Activated naive CD4-positive, alpha-beta T cell treated with anti-CD3 and anti-CD28 coated beads, Interleukin-2, amount 50 U/mL, for 72 hours (primary cell): ENCODE measurements at regions not wholly inside any gene's neighbourhood (a gene's known extent, or its start where the extent isn't known, plus 50 kb on each side); places are given as distances from the start of the nearest gene placed in this dataset.

Experiments
- ATAC-seq, 2 donors: fragments of 150-1000 bp; cut with Tn5 transposase; 2 replicates each; pipeline ENCODE4 v1.10.0; 2021; ENCODE audit warnings: mild to moderate bottlenecking in 2 of 2, moderate library complexity in 2 of 2
- DNase-seq, 2 donors: peaks; one replicate each; pipeline ENCODE4 v3.0.0; 2021 to 2022; ENCODE audit warnings: low spot score in 2 of 2
- H3K27ac Mint-ChIP-seq, 2 donors: one replicate each; pipeline ENCODE4 v1.8.0; 2022; ENCODE audit warnings: mild to moderate bottlenecking in 2 of 2, mixed read lengths in 2 of 2
- H3K36me3 Mint-ChIP-seq, 2 donors: one replicate each; pipeline ENCODE4 v1.8.0; 2022; ENCODE audit warnings: mixed read lengths in 2 of 2
- H3K9me3 Mint-ChIP-seq, 2 donors: one replicate each; pipeline ENCODE4 v1.8.0; 2022; ENCODE audit warnings: mixed read lengths in 2 of 2

DNA sequence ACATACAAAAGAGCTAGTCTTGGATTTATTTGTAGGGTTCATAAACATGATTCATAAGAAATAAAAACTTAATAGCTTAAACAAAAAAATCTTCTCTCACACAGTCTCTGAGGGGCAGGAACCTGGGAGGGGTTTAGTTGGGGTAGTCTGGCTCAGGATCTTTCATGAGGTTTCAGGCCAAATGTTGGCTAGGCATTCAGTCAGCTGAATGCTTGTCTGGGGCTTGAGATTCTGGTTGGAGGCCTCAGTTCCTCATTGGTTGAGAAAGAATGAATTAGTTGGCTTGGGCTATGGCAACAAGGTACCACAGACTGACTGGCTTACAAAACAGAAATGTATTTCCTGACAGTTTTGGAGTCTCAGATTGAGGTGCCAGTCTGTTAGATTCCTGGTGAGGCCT is 74.3 kb downstream of the ANKRD7 start:
- DNase-seq (no peak), ATAC-seq (no peak)
- H3K9me3 Mint-ChIP-seq: peaks cover 0 to 4% of the 10 kb centered on the region in 2 donors
- no peaks in the 10 kb centered on the region for H3K36me3 Mint-ChIP-seq
- H3K27ac Mint-ChIP-seq: no peak overlapping the region

DNA sequence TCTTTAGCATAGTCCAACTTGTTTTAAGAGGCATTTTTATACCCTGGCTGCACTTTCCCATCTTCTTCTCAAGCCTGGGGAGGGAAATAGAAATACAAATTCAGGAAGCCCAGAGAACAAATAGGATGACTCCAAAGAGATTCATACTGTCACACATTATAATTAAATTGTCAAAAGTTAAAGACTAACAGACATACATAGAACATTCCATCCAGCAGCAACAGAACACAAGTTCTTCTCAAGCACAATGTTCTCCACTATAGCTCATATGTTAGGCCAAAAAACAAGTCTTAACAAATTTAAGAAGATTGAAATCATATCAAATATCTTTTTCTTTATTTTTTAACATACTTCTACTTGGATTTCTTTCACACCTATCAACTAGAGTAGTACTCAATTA is 75.7 kb downstream of the ANKRD7 start:
- Mint-ChIP-seq H3K36me3 (no peaks in the 10 kb centered on the region), H3K9me3 (peaks cover 0 to 4% of the 10 kb centered on the region in 2 donors), H3K27ac (no peak overlapping the region)
- ATAC-seq: no peak
- DNase-seq: no peak

DNA sequence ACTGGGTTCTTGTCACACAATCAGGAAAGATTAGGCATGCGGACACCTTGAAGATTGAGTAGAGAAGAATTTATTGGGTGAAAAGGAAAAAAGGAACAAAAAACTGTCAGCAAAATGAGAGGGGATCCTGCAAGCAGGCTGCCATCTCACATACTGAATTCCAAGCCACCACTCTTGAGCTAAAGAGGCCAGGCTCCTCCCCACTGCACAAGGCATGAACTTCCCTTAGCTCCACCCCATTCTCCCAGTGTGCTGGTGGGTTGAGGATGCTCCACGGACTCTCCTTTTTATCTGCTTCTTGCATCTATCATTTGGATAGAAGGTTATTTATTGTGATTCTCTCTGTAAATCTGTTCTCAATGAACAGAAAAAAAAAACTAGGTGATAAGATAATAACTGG is 79.6 kb downstream of the ANKRD7 start:
- DNase-seq (no peak), ATAC-seq (no peak)
- no peak overlapping the region for H3K27ac Mint-ChIP-seq
- peaks cover 0 to 6% of the 10 kb centered on the region in 2 donors for H3K9me3 Mint-ChIP-seq
- no peaks in the 10 kb centered on the region for H3K36me3 Mint-ChIP-seq

DNA sequence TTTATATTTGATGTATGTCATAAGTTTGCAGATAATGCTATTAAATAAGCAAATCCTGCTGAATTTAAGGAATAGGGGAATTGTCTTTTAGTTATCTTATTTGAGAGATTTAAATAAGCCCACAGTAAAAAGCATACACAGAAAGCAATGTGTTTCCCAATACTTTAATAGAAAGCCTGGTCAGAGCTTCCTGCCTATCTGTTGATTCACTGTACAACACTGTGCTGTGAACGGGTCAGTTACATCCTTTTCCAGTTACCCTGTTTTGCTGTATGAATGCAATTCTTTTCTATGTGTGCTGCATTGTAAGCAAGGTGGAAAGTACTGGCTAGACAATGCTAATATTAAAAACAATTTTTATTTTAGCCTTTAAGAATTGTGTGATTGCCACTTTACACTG is 81.2 kb downstream of the ANKRD7 start:
- ATAC-seq (no peak), DNase-seq (no peak)
- Mint-ChIP-seq H3K36me3 (peaks cover 7 to 9% of the 10 kb centered on the region in 2 donors), H3K9me3 (peaks cover 8 to 11% of the 10 kb centered on the region in 2 donors), H3K27ac (no peak overlapping the region)

DNA sequence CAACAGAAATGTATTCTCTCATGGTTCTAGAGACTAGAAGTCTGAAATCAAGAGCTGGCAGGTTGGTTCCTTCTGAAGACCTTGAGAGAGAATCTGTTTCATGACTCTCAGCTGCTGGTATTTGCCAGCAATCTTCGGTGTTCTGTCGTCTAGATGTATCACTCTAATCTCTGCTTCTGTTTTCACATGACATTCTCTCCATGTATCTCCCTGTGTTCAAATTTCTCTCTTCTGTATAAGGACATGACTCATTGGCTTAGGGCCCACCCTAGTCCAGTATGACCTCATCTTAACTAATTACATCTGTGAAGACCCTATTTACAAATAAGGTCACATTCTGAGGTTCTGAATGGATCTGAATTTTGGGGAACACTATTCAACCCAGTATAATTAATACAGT is 82.3 kb downstream of the ANKRD7 start:
- DNase-seq (no peak), ATAC-seq (no peak)
- Mint-ChIP-seq H3K27ac (no peak overlapping the region), H3K9me3 (peaks cover 8 to 11% of the 10 kb centered on the region in 2 donors), H3K36me3 (peaks cover 7 to 9% of the 10 kb centered on the region in 2 donors)

DNA sequence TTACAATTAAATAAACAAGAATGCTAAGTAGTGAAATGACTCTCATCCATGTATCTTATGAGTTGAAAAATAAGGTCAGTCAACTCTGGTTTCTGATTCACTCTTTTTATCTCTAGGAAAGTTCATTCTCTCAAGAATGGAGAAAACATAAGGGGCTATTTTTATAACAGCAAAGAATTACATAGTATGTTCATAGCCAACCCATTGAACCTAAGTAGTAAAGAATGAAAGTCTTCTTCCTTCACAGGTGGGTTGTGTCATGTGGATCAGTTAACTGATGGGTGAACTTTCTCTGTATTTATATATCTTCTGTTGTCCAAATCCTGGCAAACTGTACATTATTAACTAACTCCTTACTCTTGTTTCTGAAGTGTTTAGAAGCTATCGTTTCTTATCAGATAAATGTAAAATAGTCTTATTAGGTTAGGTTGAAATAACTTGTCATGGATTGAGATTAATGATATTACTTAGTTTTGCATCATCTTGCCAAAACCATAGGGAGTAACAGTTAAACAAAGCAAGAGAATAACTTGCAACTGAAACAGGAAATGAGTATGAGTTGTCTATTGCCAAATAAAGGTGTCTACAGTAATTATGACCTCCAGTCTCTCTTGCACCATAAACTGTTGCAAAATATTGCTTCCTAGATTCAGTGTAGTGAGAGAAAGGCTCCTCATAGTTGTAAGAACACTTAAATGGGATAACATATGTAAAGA is 86.8 kb downstream of the ANKRD7 start:
- H3K9me3 Mint-ChIP-seq: peaks cover 11 to 17% of the 10 kb centered on the region in 2 donors
- peaks cover 7 to 15% of the 10 kb centered on the region in 2 donors for H3K36me3 Mint-ChIP-seq
- ATAC-seq: peak in 1 of 2 donors; percentile 74
- DNase-seq: no peak
- H3K27ac Mint-ChIP-seq: peak overlapping the region in 1 of 2 donors; percentile 4

DNA sequence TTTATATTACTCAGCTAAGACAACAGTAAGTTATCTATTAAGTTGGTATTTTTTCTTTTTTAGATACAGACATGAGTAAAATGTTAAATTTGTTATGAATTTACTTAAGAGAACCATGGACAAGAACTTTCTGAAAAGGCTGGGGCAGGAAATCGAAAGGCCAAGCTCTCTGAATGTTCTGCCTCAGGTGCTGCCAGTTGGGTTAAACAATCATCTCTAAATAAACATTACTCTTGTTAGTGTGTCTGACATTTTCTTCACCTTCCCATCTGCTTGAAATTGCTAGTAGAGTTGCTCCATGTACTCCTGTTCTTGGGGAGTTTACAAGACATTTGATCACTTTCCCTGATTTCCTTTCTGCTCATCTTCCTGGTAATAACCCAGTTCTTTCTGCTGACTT is 87.5 kb downstream of the ANKRD7 start:
- Mint-ChIP-seq H3K36me3 (peaks cover 7 to 15% of the 10 kb centered on the region in 2 donors), H3K9me3 (peaks cover 15 to 22% of the 10 kb centered on the region in 2 donors), H3K27ac (no peak overlapping the region)
- ATAC-seq (no peak), DNase-seq (no peak)

DNA sequence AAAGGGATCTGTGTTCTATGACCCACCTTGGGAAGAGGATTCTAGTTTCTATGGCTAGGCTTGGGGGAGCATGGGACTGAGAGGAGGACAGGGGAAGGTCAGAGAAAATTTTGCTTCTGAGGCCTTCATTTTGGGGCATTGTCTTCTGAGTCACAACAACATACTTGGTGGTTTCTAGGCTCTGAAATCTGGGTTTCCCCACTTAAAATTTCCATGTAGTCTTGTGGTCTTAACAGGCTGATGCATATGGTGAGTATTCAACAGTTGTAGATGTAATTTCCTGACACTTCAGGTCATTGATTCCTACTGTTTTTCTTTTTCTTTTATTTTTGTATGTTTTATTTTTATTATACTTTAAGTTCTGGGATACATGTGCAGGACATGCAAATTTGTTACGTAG is 88.5 kb downstream of the ANKRD7 start:
- H3K27ac Mint-ChIP-seq: no peak overlapping the region
- peak; percentile 40 to 85 for ATAC-seq

DNA sequence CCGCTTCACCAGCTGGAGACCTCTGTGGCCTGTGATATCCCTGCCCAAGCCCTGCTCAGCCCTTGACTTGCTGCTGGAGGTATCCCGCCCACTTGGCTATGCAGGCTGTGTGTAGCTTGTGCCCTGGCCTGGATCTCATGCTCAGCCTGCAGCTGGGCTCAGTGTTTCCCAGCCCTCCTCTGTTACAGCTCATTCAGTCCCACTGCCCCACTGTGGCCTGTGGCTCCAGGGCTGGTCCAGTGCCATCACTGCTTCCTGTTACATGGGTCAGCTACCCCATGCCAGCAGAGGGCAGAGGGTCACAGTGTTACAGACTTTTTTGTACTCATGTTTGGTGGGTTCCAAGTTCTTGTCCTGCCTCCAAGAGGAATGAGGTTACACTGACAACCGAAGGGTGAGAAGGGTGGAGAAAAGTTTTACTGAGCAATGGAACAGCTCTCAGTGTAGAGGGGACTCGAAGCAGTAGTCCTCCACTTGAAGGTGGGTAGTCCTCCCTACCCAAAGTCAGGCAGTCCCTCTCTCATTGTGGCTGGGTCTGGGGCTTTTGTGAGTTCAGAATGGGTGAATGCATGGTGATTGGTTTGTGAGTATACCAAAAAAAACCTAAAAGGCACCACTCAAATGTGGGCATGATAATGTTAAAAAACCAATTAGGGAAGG is 100.4 kb downstream of the ANKRD7 start:
- DNase-seq (no peak), ATAC-seq (no peak)
- H3K36me3 Mint-ChIP-seq: no peaks in the 10 kb centered on the region
- H3K27ac Mint-ChIP-seq: no peak overlapping the region
- no peaks in the 10 kb centered on the region for H3K9me3 Mint-ChIP-seq

More for the DNA sequence above, 88.5 kb downstream of the ANKRD7 start:
- peaks cover 16 to 23% of the 10 kb centered on the region in 2 donors for H3K9me3 Mint-ChIP-seq
- DNase-seq: no peak
- H3K36me3 Mint-ChIP-seq: peaks cover 7 to 15% of the 10 kb centered on the region in 2 donors

DNA sequence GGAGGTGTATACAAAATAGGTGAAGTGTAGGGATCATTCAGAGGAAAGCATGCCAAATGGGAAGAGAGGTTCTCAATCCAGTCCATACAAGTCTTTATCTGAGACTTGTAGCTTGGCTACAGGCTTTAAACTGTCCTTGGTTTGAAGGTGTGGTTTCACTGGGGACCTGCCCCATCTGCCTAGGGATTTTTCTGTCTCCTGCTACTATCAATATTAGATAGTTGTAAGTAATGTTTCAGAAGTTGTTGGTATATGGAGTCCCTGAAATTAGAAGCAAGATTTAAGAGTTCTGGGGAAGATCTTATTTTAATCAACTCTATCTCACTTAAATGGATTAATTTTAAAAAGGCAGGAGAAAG is 100.9 kb downstream of the ANKRD7 start:
- DNase-seq: no peak
- Mint-ChIP-seq H3K27ac (no peak overlapping the region), H3K36me3 (no peaks in the 10 kb centered on the region), H3K9me3 (no peaks in the 10 kb centered on the region)
- no peak for ATAC-seq

DNA sequence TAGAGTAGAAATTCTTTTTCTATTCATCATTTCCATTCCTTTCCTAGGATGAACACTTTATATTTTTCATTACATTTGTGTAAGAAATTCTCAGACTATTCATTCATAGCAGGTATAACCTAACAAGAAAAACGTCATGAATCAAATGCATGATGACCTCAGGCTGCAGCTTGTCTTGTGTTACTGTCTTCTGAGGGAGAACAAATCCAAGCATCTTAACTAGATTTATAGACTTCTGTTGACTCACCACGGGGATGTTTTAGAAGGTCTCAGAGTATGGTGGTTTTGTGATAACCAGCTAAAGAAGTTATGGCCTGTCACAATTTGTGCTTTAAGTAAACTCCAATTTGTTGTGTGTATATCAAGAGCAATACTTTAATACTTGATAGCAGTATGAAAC is 102.7 kb downstream of the ANKRD7 start:
- H3K27ac Mint-ChIP-seq: no peak overlapping the region
- no peaks in the 10 kb centered on the region for H3K36me3 Mint-ChIP-seq
- H3K9me3 Mint-ChIP-seq: no peaks in the 10 kb centered on the region
- ATAC-seq (no peak), DNase-seq (no peak)

DNA sequence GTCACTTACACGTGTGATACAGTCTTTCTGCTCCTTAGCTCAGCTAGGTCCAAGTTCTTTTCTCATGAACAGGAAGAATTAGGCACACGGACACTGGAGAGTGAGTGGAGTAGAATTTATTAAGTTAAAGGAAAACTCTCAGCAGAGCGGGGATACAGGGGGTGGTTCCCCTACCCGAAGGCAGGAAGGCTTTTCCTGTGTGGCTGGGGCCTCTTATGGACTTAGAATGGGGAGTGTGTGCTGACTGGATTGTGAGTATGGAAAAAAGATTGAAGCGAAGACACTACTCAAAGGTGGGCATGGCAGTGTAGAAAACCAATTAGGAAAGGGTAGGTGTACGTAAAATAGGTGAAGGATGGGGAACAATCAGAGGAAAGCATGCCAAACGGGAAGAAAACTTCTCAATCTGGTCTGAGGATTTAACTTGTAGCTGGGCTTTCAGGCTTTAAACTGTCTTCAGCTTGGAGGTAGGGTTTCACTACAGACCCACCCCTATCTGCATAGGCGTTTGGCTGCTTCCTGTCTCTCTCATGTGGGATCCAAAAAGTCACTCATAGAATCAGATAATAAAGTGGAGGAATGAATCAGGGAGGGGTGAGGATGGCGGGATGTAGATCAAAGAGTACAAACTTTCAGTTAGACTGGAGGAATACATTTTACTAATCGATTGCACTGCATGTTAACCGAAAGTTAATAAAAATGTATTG is 104.2 kb downstream of the ANKRD7 start:
- Mint-ChIP-seq H3K9me3 (no peaks in the 10 kb centered on the region), H3K27ac (no peak overlapping the region), H3K36me3 (no peaks in the 10 kb centered on the region)
- DNase-seq: no peak
- ATAC-seq: no peak

DNA sequence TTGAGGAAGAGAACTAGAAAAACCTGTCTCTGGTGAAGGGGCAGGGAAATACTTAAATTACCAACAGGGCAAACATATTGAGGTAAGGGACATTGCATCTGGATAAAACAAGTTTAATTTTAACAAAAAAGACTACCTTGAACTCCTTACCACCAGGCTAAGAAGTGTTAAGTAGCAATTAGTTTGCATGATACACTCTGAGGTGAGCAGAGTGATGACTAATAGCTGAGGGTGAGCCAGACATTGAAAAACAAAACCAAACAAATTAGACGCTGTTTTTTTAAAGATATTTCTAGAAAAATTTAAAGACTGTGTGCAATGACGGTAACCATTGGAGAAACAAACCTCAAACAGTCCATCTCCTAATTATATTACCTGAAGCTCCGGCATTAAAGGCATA is 105.9 kb downstream of the ANKRD7 start:
- Mint-ChIP-seq H3K36me3 (no peaks in the 10 kb centered on the region), H3K9me3 (no peaks in the 10 kb centered on the region), H3K27ac (no peak overlapping the region)
- no peak for DNase-seq
- ATAC-seq: no peak

DNA sequence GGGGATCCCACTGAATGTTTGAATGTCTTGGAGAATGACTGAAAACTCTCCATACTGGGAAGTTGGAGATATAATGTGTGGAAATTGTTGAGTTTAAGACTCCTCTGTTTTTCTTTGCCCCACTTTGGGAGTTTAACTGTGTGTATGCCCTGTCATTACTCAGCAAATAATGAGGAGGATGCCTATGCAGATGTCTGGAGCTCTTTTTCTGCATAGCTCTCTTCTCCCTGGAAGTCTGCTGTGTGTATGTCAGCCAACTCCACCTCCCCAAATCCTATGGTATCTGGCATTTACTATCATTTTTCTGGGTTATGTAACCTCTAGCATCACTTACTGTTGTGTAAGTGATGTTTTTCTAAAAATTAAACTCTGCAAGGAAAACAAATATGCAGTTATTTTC is 122.2 kb downstream of the ANKRD7 start:
- no peak for DNase-seq
- no peak overlapping the region for H3K27ac Mint-ChIP-seq
- ATAC-seq: no peak
- no peaks in the 10 kb centered on the region for H3K9me3 Mint-ChIP-seq
- H3K36me3 Mint-ChIP-seq: no peaks in the 10 kb centered on the region

DNA sequence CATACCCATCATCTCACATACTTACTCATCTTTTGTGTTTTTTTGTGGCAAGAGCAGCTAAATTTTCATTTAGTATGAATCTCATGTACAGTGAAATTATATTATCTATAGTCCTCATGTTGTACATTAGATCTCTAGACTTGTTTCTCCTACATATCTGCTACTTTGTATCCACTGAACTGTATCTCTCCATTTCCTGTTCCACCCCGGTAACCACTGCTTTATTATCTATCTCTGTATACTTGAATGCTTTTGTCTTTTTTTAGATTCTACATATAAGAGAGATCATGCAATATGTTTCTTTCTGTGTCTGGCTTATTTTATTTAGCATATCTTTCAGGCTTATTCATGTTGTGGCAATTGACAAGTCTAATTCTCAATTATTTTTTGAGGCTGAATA is 125.1 kb downstream of the ANKRD7 start:
- ATAC-seq: no peak
- no peaks in the 10 kb centered on the region for H3K36me3 Mint-ChIP-seq
- DNase-seq: no peak
- no peaks in the 10 kb centered on the region for H3K9me3 Mint-ChIP-seq
- H3K27ac Mint-ChIP-seq: no peak overlapping the region

DNA sequence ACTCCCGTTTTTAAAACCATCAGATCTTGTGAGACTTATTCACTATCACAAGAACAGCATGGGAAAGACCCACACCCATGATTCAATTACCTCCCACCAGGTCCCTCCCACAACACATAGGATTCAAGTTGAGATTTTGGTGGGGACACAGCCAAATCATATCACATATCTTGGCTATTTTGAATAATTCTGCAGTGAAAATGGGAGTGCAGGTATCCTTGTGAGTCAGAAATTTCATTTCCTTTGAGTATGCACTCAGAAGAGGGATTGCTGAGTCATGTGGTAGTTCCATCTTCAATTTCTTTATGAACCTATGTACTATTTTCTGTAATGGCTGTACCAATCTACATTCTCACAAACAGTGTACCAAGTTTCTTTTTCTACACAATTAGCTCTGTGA is 125.8 kb downstream of the ANKRD7 start:
- ATAC-seq (peak in 1 of 2 donors; percentile 66), DNase-seq (no peak)
- no peaks in the 10 kb centered on the region for H3K9me3 Mint-ChIP-seq
- H3K36me3 Mint-ChIP-seq: no peaks in the 10 kb centered on the region
- H3K27ac Mint-ChIP-seq: no peak overlapping the region

DNA sequence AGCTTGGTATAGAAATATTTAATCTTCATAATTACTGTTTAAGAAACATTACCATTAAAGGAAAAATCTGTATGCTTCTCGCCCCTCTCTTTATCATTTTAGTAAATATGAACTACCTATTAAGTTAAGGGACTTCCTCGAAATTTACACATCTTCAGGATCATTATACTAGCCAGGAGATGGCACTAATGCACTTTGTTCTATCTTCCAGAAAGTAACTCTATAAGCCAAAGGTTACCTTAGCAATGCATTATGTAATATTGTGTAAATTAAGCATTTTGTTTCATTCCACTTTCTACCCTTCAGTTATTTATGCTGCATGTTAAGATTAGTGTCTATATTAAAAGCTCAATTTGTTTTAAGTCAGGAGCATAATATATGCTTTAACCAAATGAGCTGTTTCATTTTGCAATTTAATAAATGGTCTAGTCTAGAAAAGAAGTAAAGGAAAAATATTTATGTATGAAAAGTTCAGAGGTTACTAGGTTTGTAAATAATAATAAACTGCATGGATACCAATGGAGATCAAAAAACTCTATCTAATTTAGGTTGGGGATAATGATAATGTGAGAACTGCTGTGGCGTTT is 128.5 kb downstream of the ANKRD7 start:
- DNase-seq (no peak), ATAC-seq (peak in 1 of 2 donors; percentile 40)
- Mint-ChIP-seq H3K27ac (no peak overlapping the region), H3K36me3 (no peaks in the 10 kb centered on the region), H3K9me3 (peaks cover 0 to 4% of the 10 kb centered on the region in 2 donors)
